ENCODE measurements at regions not wholly inside any gene's neighbourhood (a gene's known extent, or its start where the extent isn't known, plus 50 kb on each side); places are given as distances from the start of the nearest gene placed in this dataset.

DNA sequence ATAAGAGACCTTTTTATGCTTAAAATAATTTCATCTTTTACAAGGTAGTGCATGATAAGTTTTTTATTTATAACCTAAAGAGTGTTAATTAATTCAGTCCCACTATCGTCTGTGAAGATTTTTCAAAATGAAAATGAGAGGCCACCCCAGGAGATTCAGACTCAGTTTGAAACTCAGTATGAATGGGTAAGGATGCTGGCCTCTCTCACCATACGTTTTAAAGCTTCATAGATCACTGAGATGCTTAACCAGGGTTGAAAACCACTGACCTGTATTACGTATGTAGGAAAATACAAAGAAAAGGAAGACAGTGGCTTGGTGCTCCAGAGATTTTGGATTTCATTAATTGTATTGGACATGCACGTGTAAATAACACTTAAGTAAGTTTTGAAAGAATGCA is 278.7 kb downstream of the FSIP2 start:
- Histone ChIP-seq H3K9me2 (replicated peaks; ENCODE audit: low read depth, low read length) (no peaks in the 10 kb centered on the region; the same call in 1 of the 2 replicates), H3K27me3 (ENCODE audit: insufficient read depth, low read length, poor library complexity, severe bottlenecking) (no peaks in the 10 kb centered on the region), H4K20me1 (ENCODE audit: insufficient read depth, low read length, poor library complexity, severe bottlenecking) (no peaks in the 10 kb centered on the region), H3K4me3 (ENCODE audit: low read length, poor library complexity, severe bottlenecking) (no peak overlapping the region), H3F3A (ENCODE audit: low read depth) (no peaks in the 10 kb centered on the region), H3K9ac (ENCODE audit: low read depth, low read length, poor library complexity, severe bottlenecking) (no peak overlapping the region), H3K9me3 (ENCODE audit: insufficient read depth, low read depth, low read length) (no peaks in the 10 kb centered on the region), H3K79me2 (ENCODE audit: insufficient read depth, low read length) (no peaks in the 10 kb centered on the region), H3K4me2 (ENCODE audit: low read depth, low read length, poor library complexity, severe bottlenecking) (no peak overlapping the region), H2AFZ (ENCODE audit: low read length) (no peak overlapping the region), H3K4me1 (ENCODE audit: insufficient read depth, low read length, poor library complexity, severe bottlenecking) (no peaks in the 10 kb centered on the region), H3K36me3 (ENCODE audit: insufficient read depth, low read length) (no peaks in the 10 kb centered on the region)
- TF ChIP-seq, protein P1, sequence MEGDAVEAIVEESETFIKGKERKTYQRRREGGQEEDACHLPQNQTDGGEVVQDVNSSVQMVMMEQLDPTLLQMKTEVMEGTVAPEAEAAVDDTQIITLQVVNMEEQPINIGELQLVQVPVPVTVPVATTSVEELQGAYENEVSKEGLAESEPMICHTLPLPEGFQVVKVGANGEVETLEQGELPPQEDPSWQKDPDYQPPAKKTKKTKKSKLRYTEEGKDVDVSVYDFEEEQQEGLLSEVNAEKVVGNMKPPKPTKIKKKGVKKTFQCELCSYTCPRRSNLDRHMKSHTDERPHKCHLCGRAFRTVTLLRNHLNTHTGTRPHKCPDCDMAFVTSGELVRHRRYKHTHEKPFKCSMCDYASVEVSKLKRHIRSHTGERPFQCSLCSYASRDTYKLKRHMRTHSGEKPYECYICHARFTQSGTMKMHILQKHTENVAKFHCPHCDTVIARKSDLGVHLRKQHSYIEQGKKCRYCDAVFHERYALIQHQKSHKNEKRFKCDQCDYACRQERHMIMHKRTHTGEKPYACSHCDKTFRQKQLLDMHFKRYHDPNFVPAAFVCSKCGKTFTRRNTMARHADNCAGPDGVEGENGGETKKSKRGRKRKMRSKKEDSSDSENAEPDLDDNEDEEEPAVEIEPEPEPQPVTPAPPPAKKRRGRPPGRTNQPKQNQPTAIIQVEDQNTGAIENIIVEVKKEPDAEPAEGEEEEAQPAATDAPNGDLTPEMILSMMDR (conservative IDR thresholded peaks at IDR 0.05; ENCODE audit: low read length) = no peak
- TF ChIP-seq EZH2phosphoT487 (IDR thresholded peaks at IDR 0.05; ENCODE audit: borderline replicate concordance) = no peak

DNA sequence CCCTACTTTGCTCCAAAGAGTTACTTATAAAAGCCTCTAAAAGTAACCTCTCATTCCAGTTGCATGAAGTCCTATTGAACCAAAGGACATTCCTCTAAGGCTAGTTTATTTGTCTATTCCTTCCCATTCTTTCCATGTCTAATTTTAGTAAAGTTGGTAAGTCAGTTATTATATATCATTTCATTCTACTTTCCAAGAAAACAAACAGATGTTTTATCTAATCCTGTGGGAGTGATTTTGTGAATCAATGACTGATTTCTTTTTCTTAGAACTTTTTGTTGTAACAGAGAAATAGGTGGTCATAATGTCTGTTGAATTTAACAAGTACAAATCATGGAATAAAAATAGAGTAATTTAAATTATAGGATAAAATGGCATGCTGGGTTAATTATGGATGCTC is 286.3 kb downstream of the FSIP2 start:
- H3K9ac ChIP-seq (ENCODE audit: low read depth, low read length, poor library complexity, severe bottlenecking) = no peak overlapping the region
- no peak overlapping the region for H3K4me3 ChIP-seq (ENCODE audit: low read length, poor library complexity, severe bottlenecking)
- H3F3A ChIP-seq (ENCODE audit: low read depth) = no peaks in the 10 kb centered on the region
- no peaks in the 10 kb centered on the region for H3K4me1 ChIP-seq (ENCODE audit: insufficient read depth, low read length, poor library complexity, severe bottlenecking)
- no peaks in the 10 kb centered on the region; the same call in 1 of the 2 replicates for H3K9me2 ChIP-seq (replicated peaks; ENCODE audit: low read depth, low read length)
- H4K20me1 ChIP-seq (ENCODE audit: insufficient read depth, low read length, poor library complexity, severe bottlenecking) = no peaks in the 10 kb centered on the region
- H3K36me3 ChIP-seq (ENCODE audit: insufficient read depth, low read length) = no peaks in the 10 kb centered on the region
- H2AFZ ChIP-seq (ENCODE audit: low read length) = no peak overlapping the region
- no peaks in the 10 kb centered on the region for H3K27me3 ChIP-seq (ENCODE audit: insufficient read depth, low read length, poor library complexity, severe bottlenecking)
- H3K79me2 ChIP-seq (ENCODE audit: insufficient read depth, low read length) = no peaks in the 10 kb centered on the region
- no peak for TF ChIP-seq EZH2phosphoT487 (IDR thresholded peaks at IDR 0.05; ENCODE audit: borderline replicate concordance)
- TF ChIP-seq, protein P1 (conservative IDR thresholded peaks at IDR 0.05; ENCODE audit: low read length) = no peak
- no peak overlapping the region for H3K4me2 ChIP-seq (ENCODE audit: low read depth, low read length, poor library complexity, severe bottlenecking)
- no peaks in the 10 kb centered on the region for H3K9me3 ChIP-seq (ENCODE audit: insufficient read depth, low read depth, low read length)

DNA sequence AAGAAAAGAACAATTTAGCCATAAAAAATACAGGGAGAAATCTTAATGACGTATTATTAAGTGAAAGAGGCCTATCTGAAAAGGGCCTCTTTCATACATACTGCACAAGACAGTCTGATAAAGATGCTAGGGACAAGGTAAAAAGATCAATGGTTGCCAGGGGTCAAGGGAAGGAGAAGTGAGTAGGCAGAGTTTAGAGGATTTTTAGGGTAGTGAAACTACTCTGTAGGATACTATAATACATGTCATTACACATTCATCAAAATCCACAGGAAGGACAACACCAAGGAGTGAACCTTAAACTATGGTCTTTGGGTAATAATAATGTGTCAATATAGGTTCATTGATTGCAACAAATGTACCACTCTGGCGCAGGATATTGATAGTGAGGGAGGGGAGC is 289.3 kb downstream of the FSIP2 start:
- Histone ChIP-seq H3K9me2 (replicated peaks; ENCODE audit: low read depth, low read length) (no peaks in the 10 kb centered on the region), H3K27me3 (ENCODE audit: insufficient read depth, low read length, poor library complexity, severe bottlenecking) (no peaks in the 10 kb centered on the region), H3K9me3 (ENCODE audit: insufficient read depth, low read depth, low read length) (no peaks in the 10 kb centered on the region), H2AFZ (ENCODE audit: low read length) (no peak overlapping the region), H3K36me3 (ENCODE audit: insufficient read depth, low read length) (no peaks in the 10 kb centered on the region), H4K20me1 (ENCODE audit: insufficient read depth, low read length, poor library complexity, severe bottlenecking) (no peaks in the 10 kb centered on the region), H3F3A (ENCODE audit: low read depth) (no peaks in the 10 kb centered on the region), H3K4me2 (ENCODE audit: low read depth, low read length, poor library complexity, severe bottlenecking) (no peak overlapping the region), H3K4me1 (ENCODE audit: insufficient read depth, low read length, poor library complexity, severe bottlenecking) (no peaks in the 10 kb centered on the region), H3K79me2 (ENCODE audit: insufficient read depth, low read length) (no peaks in the 10 kb centered on the region), H3K4me3 (ENCODE audit: low read length, poor library complexity, severe bottlenecking) (no peak overlapping the region), H3K9ac (ENCODE audit: low read depth, low read length, poor library complexity, severe bottlenecking) (no peak overlapping the region)
- TF ChIP-seq EZH2phosphoT487 (IDR thresholded peaks at IDR 0.05; ENCODE audit: borderline replicate concordance) = no peak
- TF ChIP-seq, protein P1 (conservative IDR thresholded peaks at IDR 0.05; ENCODE audit: low read length) = no peak

All from Loucy (cell line).